HEK293 (cell line): ENCODE measurements at regions not wholly inside any gene's neighbourhood (a gene's known extent, or its start where the extent isn't known, plus 50 kb on each side); places are given as distances from the start of the nearest gene placed in this dataset.

Experiments used
- CTCF ChIP-seq: fragments of 450-650 bp; formaldehyde crosslinking; IDR thresholded peaks from 2 replicates; pipeline ENCODE4 v1.5.1; 2016; ENCODE audit warnings: missing biosample characterization, missing genetic modification characterization
- KLF16 ChIP-seq: fragments of 450-650 bp; formaldehyde crosslinking; IDR thresholded peaks from 2 replicates; pipeline ENCODE4 v1.5.1; 2017; ENCODE audit warnings: missing biosample characterization, missing genetic modification characterization
- SP2 ChIP-seq: fragments of 450-650 bp; formaldehyde crosslinking; IDR thresholded peaks from 2 replicates; pipeline ENCODE4 v1.5.1; 2016; ENCODE audit warnings: missing biosample characterization, missing genetic modification characterization
- YY1 ChIP-seq: fragments of 450-650 bp; formaldehyde crosslinking; IDR thresholded peaks from 2 replicates; pipeline ENCODE4 v1.5.1; 2018; ENCODE audit warnings: missing biosample characterization, missing genetic modification characterization
- ZBTB21 ChIP-seq: fragments of 450-650 bp; formaldehyde crosslinking; IDR thresholded peaks from 2 replicates; pipeline ENCODE4 v1.5.1; 2017; ENCODE audit warnings: missing biosample characterization, missing genetic modification characterization
- ZNF621 ChIP-seq: fragments of 450-650 bp; formaldehyde crosslinking; IDR thresholded peaks from 2 replicates; pipeline ENCODE4 v1.5.1; 2017; ENCODE audit warnings: missing biosample characterization, missing genetic modification characterization
- ZNF747 ChIP-seq: fragments of 450-650 bp; formaldehyde crosslinking; IDR thresholded peaks from 2 replicates; pipeline ENCODE4 v1.5.1; 2016; ENCODE audit warnings: missing biosample characterization, missing genetic modification characterization
- TF ChIP-seq, protein P1 (sequence below): fragments of 450-650 bp; formaldehyde crosslinking; IDR thresholded peaks from 2 replicates; pipeline ENCODE4 v1.5.1; 2016; ENCODE audit warnings: missing biosample characterization, missing genetic modification characterization, low read depth

DNA sequence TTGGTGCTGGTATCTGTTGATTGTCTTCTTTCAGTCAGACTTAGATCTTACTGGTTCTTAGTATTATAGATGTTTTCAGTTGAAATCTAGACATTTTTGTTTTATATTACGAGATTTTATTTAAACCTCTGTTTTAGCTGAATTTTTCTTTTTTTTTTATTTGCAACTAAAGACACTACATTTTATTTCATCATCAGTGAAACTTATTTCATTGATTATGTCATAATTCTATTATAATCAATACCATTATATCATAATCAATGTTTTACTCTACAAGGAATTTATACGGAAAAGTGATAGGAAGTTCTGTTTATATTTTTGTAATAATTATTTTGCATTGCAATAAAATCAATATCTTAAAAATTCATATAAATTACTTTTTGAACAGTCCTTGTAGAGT lies 477.4 kb upstream of the MDFIC2 start:
- TF ChIP-seq ZBTB21 (no peak), SP2 (tag by site-specific recombination) (no peak), ZNF621 (tag by site-specific recombination) (no peak), CTCF (tag by site-specific recombination) (no peak), ZNF747 (no peak), KLF16 (tag by site-specific recombination) (no peak), YY1 (no peak)
- TF ChIP-seq, protein P1, sequence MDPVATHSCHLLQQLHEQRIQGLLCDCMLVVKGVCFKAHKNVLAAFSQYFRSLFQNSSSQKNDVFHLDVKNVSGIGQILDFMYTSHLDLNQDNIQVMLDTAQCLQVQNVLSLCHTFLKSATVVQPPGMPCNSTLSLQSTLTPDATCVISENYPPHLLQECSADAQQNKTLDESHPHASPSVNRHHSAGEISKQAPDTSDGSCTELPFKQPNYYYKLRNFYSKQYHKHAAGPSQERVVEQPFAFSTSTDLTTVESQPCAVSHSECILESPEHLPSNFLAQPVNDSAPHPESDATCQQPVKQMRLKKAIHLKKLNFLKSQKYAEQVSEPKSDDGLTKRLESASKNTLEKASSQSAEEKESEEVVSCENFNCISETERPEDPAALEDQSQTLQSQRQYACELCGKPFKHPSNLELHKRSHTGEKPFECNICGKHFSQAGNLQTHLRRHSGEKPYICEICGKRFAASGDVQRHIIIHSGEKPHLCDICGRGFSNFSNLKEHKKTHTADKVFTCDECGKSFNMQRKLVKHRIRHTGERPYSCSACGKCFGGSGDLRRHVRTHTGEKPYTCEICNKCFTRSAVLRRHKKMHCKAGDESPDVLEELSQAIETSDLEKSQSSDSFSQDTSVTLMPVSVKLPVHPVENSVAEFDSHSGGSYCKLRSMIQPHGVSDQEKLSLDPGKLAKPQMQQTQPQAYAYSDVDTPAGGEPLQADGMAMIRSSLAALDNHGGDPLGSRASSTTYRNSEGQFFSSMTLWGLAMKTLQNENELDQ (tag by site-specific recombination) = no peak
